Panc1 (cell line): ENCODE measurements at regions not wholly inside any gene's neighbourhood (a gene's known extent, or its start where the extent isn't known, plus 50 kb on each side); places are given as distances from the start of the nearest gene placed in this dataset.

Source experiments
- ATAC-seq: fragments of 200-7000 bp; cut with Tn5 transposase; 2 replicates; pipeline ENCODE4 v1.9.1; 2020; ENCODE audit warnings: mild to moderate bottlenecking, moderate library complexity
- BruUV-seq: library from RNA; stranded (reverse); fragments of 400-500 nt; replicated peaks from 2 replicates; lab custom pipeline; 2021; lab: Mats Ljungman, UMichigan
- CTCF ChIA-PET: fragments of 300-600 bp; sonication (Branson Sonifier 250); formaldehyde crosslinking; loops from one replicate; lab custom pipeline; 2022; ENCODE audit warnings: antibody characterized with exemption; lab: Charles Lee
- POLR2A ChIA-PET: fragments of 300-600 bp; sonication (Branson Sonifier 250); formaldehyde crosslinking; loops from one replicate; lab custom pipeline; 2022; ENCODE audit warnings: antibody characterized with exemption; lab: Charles Lee
- DNase-seq: peaks from one replicate; pipeline ENCODE4 v3.0.0-alpha.2; 2010; ENCODE audit warnings: low read depth, low spot score
- H3K27ac ChIP-seq: 2 replicates; pipeline ENCODE4 v1.5.1; 2011; ENCODE audit warnings: mild to moderate bottlenecking, low read length, inconsistent platforms
- H3K27me3 ChIP-seq: fragments of 200-500 bp; sonication (Bioruptor generic); 2 replicates; pipeline ENCODE4 v1.6.0; 2014; ENCODE audit warnings: low read length, inconsistent platforms; ENCODE audit not compliant: control insufficient read depth, insufficient read depth
- H3K36me3 ChIP-seq: fragments of 200-500 bp; sonication (Bioruptor generic); 2 replicates; pipeline ENCODE4 v1.5.1; 2014; ENCODE audit warnings: inconsistent platforms, mild to moderate bottlenecking, low read length, moderate library complexity; ENCODE audit not compliant: control insufficient read depth, insufficient read depth
- H3K4me1 ChIP-seq: 2 replicates; pipeline ENCODE4 v1.5.1; 2011; ENCODE audit warnings: inconsistent platforms, mild to moderate bottlenecking, low read length, moderate library complexity; ENCODE audit not compliant: control insufficient read depth, insufficient read depth
- H3K4me3 ChIP-seq, 2 experiments: 2 replicates each; pipeline ENCODE4 v1.5.1; 2011 to 2012; ENCODE audit warnings: low read depth in 2 of 2, low read length in 2 of 2, mild to moderate bottlenecking in 2 of 2, inconsistent platforms in 1 of 2, moderate library complexity in 1 of 2
- H3K9me3 ChIP-seq: fragments of 200-500 bp; sonication (Bioruptor generic); 2 replicates; pipeline ENCODE4 v1.5.1; 2014; ENCODE audit warnings: low read depth, mild to moderate bottlenecking, inconsistent platforms, low read length, moderate library complexity; ENCODE audit not compliant: control insufficient read depth, insufficient read depth
- POLR2AphosphoS5 ChIP-seq: IDR thresholded peaks from 2 replicates; pipeline ENCODE4 v1.6.1; 2012; ENCODE audit warnings: mild to moderate bottlenecking, low read depth, low read length, moderate library complexity
- SIN3A ChIP-seq: IDR thresholded peaks from 2 replicates; pipeline ENCODE4 v1.6.1; 2012; ENCODE audit warnings: low read depth, mild to moderate bottlenecking, low read length, moderate library complexity, borderline replicate concordance; ENCODE audit not compliant: insufficient read depth
- TCF7L2 ChIP-seq: IDR thresholded peaks from 2 replicates; pipeline ENCODE4 v1.6.1; 2011; ENCODE audit warnings: mild to moderate bottlenecking, low read depth, low read length, inconsistent platforms
- in situ Hi-C: cut with HindIII; loops from 2 replicates; pipeline ENCODE4 v1.10.0; 2016; ENCODE audit warnings: low sequenced_read_pairs, low pct_unique_long_range_greater_than_20kb
- intact Hi-C: fragments of 100-400 bp; cut with micrococcal nuclease; formaldehyde crosslinking; loops from one replicate; pipeline ENCODE4 v1.10.0; 2022; ENCODE audit not compliant: unreplicated experiment
- TF ChIP-seq, protein P1 (sequence below), 2 experiments: IDR thresholded peaks; 2 replicates each; pipeline ENCODE4 v1.6.1; 2011 to 2012; ENCODE audit warnings: low read depth in 2 of 2, control low read depth in 1 of 2, low read length in 1 of 2, mild to moderate bottlenecking in 1 of 2, moderate library complexity in 1 of 2; ENCODE audit not compliant: insufficient read depth in 1 of 2
- TF ChIP-seq, protein P2 (sequence below): fragments of 450-650 bp; IDR thresholded peaks from 2 replicates; pipeline ENCODE4 v1.5.1; 2017; ENCODE audit warnings: mild to moderate bottlenecking

DNA sequence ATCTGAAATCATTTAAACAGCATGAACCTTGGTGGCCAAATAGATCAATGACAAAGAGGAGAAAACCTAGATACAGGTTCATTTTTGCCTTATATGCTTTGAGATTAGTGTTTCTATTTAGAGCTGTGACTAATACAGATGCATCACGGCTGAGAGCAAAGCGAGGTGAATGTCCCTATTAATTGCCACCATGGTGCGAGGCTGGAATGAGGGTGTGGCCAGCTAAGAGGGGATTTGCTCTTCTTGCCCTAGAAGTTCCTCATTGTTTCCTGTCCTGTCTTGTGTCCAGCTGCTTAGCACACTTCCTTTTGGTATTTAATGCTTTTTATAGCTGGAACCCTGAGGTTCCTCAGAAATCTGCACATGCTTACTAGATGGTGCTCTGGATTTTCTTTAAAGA, 339.1 kb upstream of the RGMA start:
- TF ChIP-seq TCF7L2 (no peak), POLR2AphosphoS5 (no peak), SIN3A (no peak)
- TF ChIP-seq, protein P1, sequence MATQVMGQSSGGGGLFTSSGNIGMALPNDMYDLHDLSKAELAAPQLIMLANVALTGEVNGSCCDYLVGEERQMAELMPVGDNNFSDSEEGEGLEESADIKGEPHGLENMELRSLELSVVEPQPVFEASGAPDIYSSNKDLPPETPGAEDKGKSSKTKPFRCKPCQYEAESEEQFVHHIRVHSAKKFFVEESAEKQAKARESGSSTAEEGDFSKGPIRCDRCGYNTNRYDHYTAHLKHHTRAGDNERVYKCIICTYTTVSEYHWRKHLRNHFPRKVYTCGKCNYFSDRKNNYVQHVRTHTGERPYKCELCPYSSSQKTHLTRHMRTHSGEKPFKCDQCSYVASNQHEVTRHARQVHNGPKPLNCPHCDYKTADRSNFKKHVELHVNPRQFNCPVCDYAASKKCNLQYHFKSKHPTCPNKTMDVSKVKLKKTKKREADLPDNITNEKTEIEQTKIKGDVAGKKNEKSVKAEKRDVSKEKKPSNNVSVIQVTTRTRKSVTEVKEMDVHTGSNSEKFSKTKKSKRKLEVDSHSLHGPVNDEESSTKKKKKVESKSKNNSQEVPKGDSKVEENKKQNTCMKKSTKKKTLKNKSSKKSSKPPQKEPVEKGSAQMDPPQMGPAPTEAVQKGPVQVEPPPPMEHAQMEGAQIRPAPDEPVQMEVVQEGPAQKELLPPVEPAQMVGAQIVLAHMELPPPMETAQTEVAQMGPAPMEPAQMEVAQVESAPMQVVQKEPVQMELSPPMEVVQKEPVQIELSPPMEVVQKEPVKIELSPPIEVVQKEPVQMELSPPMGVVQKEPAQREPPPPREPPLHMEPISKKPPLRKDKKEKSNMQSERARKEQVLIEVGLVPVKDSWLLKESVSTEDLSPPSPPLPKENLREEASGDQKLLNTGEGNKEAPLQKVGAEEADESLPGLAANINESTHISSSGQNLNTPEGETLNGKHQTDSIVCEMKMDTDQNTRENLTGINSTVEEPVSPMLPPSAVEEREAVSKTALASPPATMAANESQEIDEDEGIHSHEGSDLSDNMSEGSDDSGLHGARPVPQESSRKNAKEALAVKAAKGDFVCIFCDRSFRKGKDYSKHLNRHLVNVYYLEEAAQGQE (IDR thresholded peaks at IDR 0.05; ENCODE audit: insufficient read depth in 1 of 2, low read depth in 2 of 2, low read length in 1 of 2) = no peak
- TF ChIP-seq, protein P2, sequence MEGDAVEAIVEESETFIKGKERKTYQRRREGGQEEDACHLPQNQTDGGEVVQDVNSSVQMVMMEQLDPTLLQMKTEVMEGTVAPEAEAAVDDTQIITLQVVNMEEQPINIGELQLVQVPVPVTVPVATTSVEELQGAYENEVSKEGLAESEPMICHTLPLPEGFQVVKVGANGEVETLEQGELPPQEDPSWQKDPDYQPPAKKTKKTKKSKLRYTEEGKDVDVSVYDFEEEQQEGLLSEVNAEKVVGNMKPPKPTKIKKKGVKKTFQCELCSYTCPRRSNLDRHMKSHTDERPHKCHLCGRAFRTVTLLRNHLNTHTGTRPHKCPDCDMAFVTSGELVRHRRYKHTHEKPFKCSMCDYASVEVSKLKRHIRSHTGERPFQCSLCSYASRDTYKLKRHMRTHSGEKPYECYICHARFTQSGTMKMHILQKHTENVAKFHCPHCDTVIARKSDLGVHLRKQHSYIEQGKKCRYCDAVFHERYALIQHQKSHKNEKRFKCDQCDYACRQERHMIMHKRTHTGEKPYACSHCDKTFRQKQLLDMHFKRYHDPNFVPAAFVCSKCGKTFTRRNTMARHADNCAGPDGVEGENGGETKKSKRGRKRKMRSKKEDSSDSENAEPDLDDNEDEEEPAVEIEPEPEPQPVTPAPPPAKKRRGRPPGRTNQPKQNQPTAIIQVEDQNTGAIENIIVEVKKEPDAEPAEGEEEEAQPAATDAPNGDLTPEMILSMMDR = no peak
- CTCF ChIA-PET = no interaction called here
- Histone ChIP-seq H3K36me3 (no peaks in the 10 kb centered on the region), H3K4me1 (no peaks in the 10 kb centered on the region), H3K4me3 (no peak overlapping the region), H3K9me3 (no peaks in the 10 kb centered on the region), H3K27me3 (no peaks in the 10 kb centered on the region), H3K27ac (no peak overlapping the region)
- POLR2A ChIA-PET = no interaction called here
- intact Hi-C loops (no loop called here), in situ Hi-C loops (no loop called here)
- no TSS peak for BruUV-seq
- ATAC-seq (no peak), DNase-seq (no peak)

DNA sequence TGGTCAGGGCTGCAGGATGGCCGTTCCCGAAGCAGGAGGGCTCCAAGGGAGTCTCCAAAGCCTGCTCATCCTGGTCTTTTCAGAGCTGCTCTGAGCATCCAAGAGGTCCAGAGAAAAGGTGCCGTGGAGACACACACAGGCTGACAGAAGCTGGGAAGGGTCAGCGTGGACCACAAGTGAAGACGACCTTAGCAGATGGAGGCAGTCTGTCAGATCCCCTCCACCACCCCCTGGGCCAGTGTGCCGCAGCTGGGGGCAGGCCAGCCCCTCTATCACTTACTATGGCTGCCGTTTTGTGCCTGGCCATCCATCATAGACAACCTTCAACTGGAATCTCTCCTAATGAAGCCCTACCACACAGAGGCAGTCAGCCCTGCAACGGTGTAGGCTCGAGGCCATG, 335.1 kb upstream of the RGMA start:
- no TSS peak for BruUV-seq
- no peaks in the 10 kb centered on the region for H3K9me3 ChIP-seq
- no peaks in the 10 kb centered on the region for H3K36me3 ChIP-seq
- ATAC-seq = no peak
- no peak overlapping the region for H3K27ac ChIP-seq
- no peak for DNase-seq
- TF ChIP-seq SIN3A (no peak), POLR2AphosphoS5 (no peak), TCF7L2 (no peak)
- TF ChIP-seq, protein P1 (IDR thresholded peaks at IDR 0.05; ENCODE audit: insufficient read depth in 1 of 2, low read depth in 2 of 2, low read length in 1 of 2) = no peak
- TF ChIP-seq, protein P2 = no peak
- H3K4me3 ChIP-seq = no peak overlapping the region
- no peaks in the 10 kb centered on the region for H3K27me3 ChIP-seq
- CTCF ChIA-PET = no interaction called here
- in situ Hi-C loops = no loop called here
- intact Hi-C loops = no loop called here
- H3K4me1 ChIP-seq = no peaks in the 10 kb centered on the region
- POLR2A ChIA-PET = no interaction called here
